HG03108 (cell line): ENCODE measurements at regions not wholly inside any gene's neighbourhood (a gene's known extent, or its start where the extent isn't known, plus 50 kb on each side); places are given as distances from the start of the nearest gene placed in this dataset.
"Not testable (repeated sequence)": the region's sequence is repeated elsewhere in the genome, so short reads cannot be mapped to it uniquely, and the experiment has no call there.

Experiments used
- ATAC-seq: cut with Tn5 transposase; IDR thresholded peaks from one replicate; pipeline ENCODE4 v1.9.1; 2021; ENCODE audit warnings: moderate library complexity; ENCODE audit not compliant: unreplicated experiment

- ATAC-seq = no peak
Measured at GRCh38 chr16:64375391-64375980, 746.4 kb downstream of the CDH11 start.

GRCh38 chr16:64370112-64370511 lies 751.8 kb downstream of the CDH11 start:
- no peak for ATAC-seq

GRCh38 chr16:64365448-64365931 lies 756.4 kb downstream of the CDH11 start:
- no peak for ATAC-seq

- ATAC-seq = no peak
Measured at GRCh38 chr16:64364894-64365293, 757.0 kb downstream of the CDH11 start.

GRCh38 chr16:64364416-64364815 lies 757.4 kb downstream of the CDH11 start:
- ATAC-seq = no peak

- no peak for ATAC-seq
Measured at GRCh38 chr16:64364016-64364415, 757.8 kb downstream of the CDH11 start.

GRCh38 chr16:64363039-64363438 lies 758.8 kb downstream of the CDH11 start:
- ATAC-seq = no peak

DNA sequence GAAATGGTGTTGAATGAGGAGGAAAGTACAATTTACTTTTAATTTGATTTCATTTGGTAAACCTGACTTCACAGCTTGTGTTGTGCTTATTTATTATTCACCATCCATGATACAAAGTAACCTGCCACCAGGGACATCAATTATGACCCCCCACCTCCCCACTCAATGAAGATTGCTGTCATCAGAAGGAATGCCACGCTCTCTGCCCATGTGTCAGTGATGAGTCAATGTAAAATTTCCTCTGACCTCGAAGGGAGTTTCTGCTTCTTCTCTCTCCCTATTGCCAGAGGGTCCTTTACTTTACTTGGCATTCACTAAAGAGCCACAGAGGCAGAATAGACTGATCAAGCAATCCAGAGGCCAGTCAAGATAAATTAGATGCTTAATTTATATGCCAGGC lies 759.7 kb downstream of the CDH11 start:
- no peak for ATAC-seq

DNA sequence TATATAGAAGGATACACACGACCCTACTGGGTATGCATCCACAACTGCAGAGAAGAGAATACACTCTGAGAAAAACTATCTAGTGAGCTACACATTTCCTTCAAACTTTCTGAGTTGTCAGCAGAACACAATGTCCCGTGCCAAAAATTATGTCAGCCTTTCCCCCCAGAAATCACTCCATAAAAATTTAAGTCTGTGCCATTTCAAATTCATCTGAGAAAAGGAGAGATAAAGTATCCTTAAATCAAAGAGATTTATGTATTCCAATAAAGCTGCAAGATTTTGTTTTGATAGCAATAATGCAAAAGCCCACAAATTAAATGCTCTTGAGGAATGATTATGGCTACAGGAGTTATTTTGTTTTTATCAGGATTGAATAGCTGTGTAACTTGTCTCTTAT lies 760.1 kb downstream of the CDH11 start:
- no peak for ATAC-seq

- ATAC-seq = no peak
Measured at GRCh38 chr16:64358291-64358690, 763.6 kb downstream of the CDH11 start.

- no peak for ATAC-seq
Measured at GRCh38 chr16:64356267-64356666, 765.6 kb downstream of the CDH11 start.

DNA sequence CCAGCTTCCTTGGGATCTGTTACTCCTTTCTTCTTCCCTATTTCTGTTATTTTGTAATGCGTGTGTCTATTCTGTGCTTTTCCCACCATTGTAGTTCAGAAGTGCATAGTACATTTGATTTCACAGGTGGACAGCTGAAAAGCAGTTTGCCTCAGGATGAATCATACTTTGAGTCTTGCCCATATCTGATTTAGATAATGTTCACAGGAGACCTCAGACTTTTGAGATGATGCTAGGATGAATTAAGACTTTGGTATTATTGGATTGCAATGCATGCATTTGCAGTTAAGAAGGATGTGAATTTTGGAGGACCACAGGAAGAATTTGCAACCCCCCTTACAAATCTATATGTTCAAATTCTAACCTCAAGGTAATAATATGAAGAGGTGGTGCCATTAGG lies 769.6 kb downstream of the CDH11 start:
- no peak for ATAC-seq

GRCh38 chr16:64351121-64351520 lies 770.7 kb downstream of the CDH11 start:
- ATAC-seq = no peak

- no peak for ATAC-seq
Measured at GRCh38 chr16:64346080-64346479, 775.8 kb downstream of the CDH11 start.

DNA sequence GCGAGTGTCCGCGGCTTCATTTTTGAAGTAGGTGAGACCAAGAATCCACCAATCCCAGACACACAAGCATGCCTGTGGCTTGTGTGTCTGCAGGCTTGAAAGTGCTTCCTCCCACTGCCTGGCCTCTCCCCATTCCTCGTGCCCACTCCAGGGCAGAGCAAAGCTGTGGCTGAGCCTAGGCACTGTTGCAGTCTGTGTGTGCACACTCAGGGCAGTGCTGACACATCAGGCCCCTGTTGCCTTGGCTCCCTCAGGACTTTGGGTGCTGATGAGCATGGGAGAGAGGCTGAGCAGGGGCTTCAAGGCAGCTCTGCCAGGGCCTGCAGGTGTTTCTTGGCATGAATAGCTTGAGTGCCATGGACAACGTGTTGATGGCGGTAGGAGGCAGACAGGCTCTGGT lies 776.7 kb downstream of the CDH11 start:
- no peak for ATAC-seq

DNA sequence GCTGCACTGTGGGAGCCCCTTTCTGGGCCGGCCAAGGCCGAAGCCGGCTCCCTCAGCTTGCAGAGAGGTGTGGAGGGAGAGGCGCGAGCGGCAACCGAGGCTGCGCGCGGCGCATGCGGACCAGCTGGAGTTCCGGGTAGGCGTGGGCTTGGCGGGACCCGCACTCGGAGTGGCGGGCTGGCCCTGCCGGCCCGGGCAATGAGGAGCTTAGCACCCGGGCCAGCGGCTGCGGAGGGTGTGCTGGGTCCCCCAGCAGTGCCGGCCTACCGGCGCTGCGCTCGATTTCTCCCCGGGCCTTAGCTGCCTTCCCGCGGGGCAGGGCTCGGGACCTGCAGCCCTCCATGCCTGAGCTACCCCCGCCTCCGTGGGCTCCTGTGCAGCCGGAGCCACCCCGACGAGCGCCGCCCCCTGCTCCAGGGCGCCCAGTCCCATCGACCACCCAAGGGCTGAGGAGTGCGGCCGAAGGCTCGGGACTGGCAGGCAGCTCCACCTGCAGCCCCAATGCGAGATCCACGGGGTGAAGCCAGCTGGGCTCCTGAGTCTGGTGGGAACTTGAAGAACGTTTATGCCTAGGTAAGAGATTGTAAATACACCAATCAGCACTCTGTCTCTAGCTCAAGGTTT lies 777.9 kb downstream of the CDH11 start:
- not testable (repeated sequence) for ATAC-seq

DNA sequence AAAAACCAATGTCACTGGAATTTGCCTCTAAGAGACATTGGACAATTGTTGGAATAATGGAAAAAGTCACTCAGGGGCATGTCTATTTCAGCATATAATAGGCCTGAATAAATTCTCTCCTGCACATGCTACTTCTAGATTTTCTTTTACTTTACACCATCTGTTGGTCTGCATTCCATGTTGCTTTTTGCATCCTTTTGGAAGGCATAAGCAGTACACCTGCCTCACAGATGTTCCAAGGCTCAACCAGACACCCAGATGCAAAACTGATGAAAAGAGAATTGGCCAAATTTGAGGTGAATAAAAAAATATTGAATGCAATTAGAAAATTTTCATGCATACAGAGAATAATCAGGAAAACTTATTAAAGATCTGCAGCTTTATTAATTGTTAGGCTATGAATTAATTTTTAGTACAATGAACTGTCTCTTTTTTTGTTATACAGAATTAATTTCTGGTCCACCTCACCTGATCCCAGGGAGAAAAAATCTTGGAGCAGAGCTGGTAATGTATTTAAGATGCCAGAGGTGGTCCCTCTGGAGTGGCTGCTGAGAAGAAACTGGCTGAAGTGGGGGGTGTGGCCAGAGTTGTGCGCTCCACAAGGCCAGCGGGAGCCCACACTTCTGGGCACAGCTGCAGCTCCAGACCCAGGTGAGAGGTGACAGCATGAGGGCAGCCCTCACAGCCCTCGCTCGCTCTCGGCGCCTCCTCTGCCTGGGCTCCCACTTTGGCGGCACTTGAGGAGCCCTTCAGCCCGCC lies 778.6 kb downstream of the CDH11 start:
- ATAC-seq = no peak

DNA sequence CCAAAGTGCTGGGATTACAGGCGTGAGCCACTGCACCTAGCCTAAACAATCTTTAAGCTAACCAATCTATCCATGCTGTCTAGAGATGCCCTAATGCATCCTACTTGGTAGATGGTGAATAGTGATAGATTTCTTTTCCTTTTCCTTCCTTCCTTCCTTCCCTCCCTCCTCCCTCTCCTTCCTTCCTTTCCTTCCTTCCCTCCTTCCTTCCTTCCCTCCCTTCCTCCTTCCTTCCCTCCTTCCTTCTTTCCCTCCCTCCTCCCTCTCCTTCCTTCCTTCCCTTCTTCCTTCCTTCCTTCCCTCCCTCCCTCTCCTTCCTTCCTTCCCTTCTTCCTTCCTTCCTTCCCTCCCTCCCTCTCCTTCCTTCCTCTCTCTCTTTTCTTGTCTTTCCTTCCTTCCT lies 780.5 kb downstream of the CDH11 start:
- ATAC-seq = not testable (repeated sequence)

DNA sequence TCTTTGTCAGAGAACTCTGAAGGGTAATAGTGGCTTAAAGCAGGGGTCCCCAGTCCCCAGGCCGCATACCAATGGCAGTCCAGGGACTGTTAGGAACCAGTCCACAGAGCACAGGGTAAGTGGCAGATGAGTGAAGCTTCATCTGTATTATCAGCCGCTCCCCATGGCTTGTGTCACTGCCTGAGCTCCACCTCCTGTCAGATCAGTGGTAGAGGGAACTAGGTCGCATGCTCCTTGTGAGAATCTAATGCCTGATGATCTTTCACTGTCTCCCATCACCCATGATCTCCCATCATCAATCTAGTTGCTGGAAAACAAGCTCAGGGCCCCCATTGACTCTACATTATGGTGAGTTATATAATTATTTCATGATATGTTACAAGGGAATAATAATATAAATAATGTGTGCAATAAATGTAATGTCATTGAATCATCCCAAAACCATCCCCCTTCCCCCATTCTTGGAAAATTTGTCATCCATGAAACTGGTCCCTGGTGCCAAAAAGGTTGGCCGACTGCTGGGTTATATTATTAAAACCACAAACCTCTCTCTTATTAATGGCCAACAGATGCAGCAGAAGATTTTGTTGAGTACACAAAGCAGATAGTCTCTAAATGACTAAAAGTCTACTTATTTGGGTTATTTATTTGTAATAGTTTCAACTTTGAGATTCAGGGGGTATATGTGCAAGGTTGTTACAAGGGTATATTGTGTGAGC lies 782.7 kb downstream of the CDH11 start:
- ATAC-seq = no peak

DNA sequence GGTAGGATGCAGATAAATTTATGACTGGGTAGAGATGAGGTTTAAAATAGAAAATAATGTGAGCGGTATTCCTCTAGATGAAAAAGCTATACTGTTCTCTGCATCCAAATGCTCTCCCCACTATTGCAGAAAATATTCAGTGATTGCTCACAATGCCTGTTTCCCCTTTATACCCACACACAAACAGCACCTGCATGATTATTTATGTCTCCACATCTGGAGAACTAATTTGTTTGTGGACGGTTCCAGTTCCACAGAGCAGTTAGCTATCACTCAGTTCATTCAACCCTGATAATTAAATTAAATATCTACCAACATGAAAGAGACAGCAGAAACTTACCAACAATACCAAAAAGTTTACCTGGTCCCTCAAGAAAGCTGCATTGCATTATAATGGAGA lies 800.0 kb downstream of the CDH11 start:
- ATAC-seq = no peak

DNA sequence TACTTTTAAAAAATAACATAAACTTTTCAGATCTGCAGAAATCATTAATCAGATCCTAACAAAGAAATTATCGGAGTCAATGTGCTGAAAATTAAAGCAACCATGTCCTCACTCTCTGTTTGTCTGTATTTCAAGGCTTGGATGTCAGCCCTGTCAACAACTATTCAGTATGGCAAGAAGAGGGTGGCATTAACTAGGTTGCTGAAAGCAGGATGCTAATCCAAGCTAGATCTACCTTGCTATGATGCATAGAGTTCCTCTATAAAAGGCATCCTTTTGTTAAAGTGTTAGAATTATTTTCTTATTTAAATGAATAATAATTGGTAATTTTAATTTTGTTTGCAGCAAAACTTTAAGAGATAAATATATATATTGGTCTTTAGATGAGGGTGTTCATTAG lies 800.8 kb downstream of the CDH11 start:
- ATAC-seq = no peak

- no peak for ATAC-seq
Measured at GRCh38 chr16:64317601-64318000, 804.3 kb downstream of the CDH11 start.
